SK-N-SH treated with all-trans-retinoic acid at 6 μM for 48 hours (cell line): ENCODE measurements at regions not wholly inside any gene's neighbourhood (a gene's known extent, or its start where the extent isn't known, plus 50 kb on each side); places are given as distances from the start of the nearest gene placed in this dataset.

Source experiments
- ARNTL ChIP-seq: fragments of 450-650 bp; formaldehyde crosslinking; IDR thresholded peaks from 2 replicates; pipeline ENCODE4 v1.5.0; 2020; ENCODE audit warnings: low read depth, mild to moderate bottlenecking, moderate library complexity, borderline replicate concordance
- BACH2 ChIP-seq: fragments of 250-450 bp; sonication (Bioruptor Pico); IDR thresholded peaks from 2 replicates; pipeline ENCODE4 v1.9.0; 2021; ENCODE audit warnings: mild to moderate bottlenecking, borderline replicate concordance
- ESRRG ChIP-seq: fragments of 250-450 bp; sonication (Bioruptor Pico); IDR thresholded peaks from 2 replicates; pipeline ENCODE4 v1.6.1; 2021; ENCODE audit warnings: mild to moderate bottlenecking
- ISL1 ChIP-seq: fragments of 250-450 bp; sonication (Bioruptor Pico); IDR thresholded peaks from 2 replicates; pipeline ENCODE4 v2.1.2; 2022; ENCODE audit warnings: mild to moderate bottlenecking, moderate library complexity
- SNAI2 ChIP-seq: fragments of 250-450 bp; sonication (Bioruptor Pico); IDR thresholded peaks from 2 replicates; pipeline ENCODE4 v1.5.0; 2020; ENCODE audit warnings: mild to moderate bottlenecking, moderate library complexity
- TCF4 ChIP-seq: fragments of 250-450 bp; sonication (Bioruptor Pico); IDR thresholded peaks from 2 replicates; pipeline ENCODE4 v1.8.0; 2021; ENCODE audit warnings: mild to moderate bottlenecking, moderate library complexity, borderline replicate concordance
- TOX ChIP-seq: fragments of 250-450 bp; sonication (Bioruptor Pico); IDR thresholded peaks from 2 replicates; pipeline ENCODE4 v1.8.0; 2021; ENCODE audit warnings: mild to moderate bottlenecking, moderate library complexity, borderline replicate concordance
- TSHZ2 ChIP-seq: fragments of 250-450 bp; sonication (Bioruptor Pico); IDR thresholded peaks from 2 replicates; pipeline ENCODE4 v1.5.0; 2020; ENCODE audit warnings: mild to moderate bottlenecking, moderate library complexity
- ZFP3 ChIP-seq: fragments of 250-450 bp; sonication (Bioruptor Pico); IDR thresholded peaks from 2 replicates; pipeline ENCODE4 v1.5.0; 2020; ENCODE audit warnings: mild to moderate bottlenecking, moderate library complexity
- ZNF8 ChIP-seq: fragments of 450-650 bp; formaldehyde crosslinking; IDR thresholded peaks from 2 replicates; pipeline ENCODE4 v1.5.0; 2020; ENCODE audit warnings: mild to moderate bottlenecking, moderate library complexity
- TF ChIP-seq, protein P1 (sequence below): fragments of 250-450 bp; sonication (Bioruptor Pico); IDR thresholded peaks from 2 replicates; pipeline ENCODE4 v1.8.0; 2020; ENCODE audit warnings: mild to moderate bottlenecking, moderate library complexity, borderline replicate concordance
- TF ChIP-seq, protein P2 (sequence below): fragments of 250-450 bp; sonication (Bioruptor Pico); IDR thresholded peaks from 2 replicates; pipeline ENCODE4 v1.5.1; 2020; ENCODE audit warnings: low read depth, mild to moderate bottlenecking, moderate library complexity

GRCh38 chr18:67954594-67954993, 438.1 kb upstream of the DSEL start:
- TF ChIP-seq ISL1 (CRISPR knock-in tag) (peak; percentile 65), TOX (CRISPR knock-in tag) (no peak), ARNTL (CRISPR knock-in tag) (no peak), TCF4 (CRISPR knock-in tag) (no peak), ZFP3 (CRISPR knock-in tag) (no peak), TSHZ2 (no peak), SNAI2 (CRISPR knock-in tag) (no peak), ESRRG (no peak), ZNF8 (no peak), BACH2 (CRISPR knock-in tag) (no peak)
- TF ChIP-seq, protein P1, sequence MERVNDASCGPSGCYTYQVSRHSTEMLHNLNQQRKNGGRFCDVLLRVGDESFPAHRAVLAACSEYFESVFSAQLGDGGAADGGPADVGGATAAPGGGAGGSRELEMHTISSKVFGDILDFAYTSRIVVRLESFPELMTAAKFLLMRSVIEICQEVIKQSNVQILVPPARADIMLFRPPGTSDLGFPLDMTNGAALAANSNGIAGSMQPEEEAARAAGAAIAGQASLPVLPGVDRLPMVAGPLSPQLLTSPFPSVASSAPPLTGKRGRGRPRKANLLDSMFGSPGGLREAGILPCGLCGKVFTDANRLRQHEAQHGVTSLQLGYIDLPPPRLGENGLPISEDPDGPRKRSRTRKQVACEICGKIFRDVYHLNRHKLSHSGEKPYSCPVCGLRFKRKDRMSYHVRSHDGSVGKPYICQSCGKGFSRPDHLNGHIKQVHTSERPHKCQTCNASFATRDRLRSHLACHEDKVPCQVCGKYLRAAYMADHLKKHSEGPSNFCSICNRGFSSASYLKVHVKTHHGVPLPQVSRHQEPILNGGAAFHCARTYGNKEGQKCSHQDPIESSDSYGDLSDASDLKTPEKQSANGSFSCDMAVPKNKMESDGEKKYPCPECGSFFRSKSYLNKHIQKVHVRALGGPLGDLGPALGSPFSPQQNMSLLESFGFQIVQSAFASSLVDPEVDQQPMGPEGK (CRISPR knock-in tag): no peak
- TF ChIP-seq, protein P2, sequence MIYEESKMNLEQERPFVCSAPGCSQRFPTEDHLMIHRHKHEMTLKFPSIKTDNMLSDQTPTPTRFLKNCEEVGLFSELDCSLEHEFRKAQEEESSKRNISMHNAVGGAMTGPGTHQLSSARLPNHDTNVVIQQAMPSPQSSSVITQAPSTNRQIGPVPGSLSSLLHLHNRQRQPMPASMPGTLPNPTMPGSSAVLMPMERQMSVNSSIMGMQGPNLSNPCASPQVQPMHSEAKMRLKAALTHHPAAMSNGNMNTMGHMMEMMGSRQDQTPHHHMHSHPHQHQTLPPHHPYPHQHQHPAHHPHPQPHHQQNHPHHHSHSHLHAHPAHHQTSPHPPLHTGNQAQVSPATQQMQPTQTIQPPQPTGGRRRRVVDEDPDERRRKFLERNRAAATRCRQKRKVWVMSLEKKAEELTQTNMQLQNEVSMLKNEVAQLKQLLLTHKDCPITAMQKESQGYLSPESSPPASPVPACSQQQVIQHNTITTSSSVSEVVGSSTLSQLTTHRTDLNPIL (CRISPR knock-in tag): no peak
